ENCODE measurements at regions not wholly inside any gene's neighbourhood (a gene's known extent, or its start where the extent isn't known, plus 50 kb on each side); places are given as distances from the start of the nearest gene placed in this dataset.

- Histone ChIP-seq H3K36me3 (ENCODE audit: control insufficient read depth, insufficient read depth, low read length) (no peaks in the 10 kb centered on the region), H2AFZ (no peak overlapping the region), H3K9ac (no peak overlapping the region), H3K27me3 (ENCODE audit: control insufficient read depth, insufficient read depth, low read length) (no peaks in the 10 kb centered on the region), H3K4me3 (ENCODE audit: low read depth, low read length) (no peak overlapping the region), H3K9me3 (ENCODE audit: control insufficient read depth, low read length) (no peaks in the 10 kb centered on the region), H3K79me2 (no peaks in the 10 kb centered on the region), H3K4me2 (ENCODE audit: low read length) (no peak overlapping the region), H3K27ac (no peak overlapping the region), H3K4me1 (no peaks in the 10 kb centered on the region)
- TF ChIP-seq CTCF (IDR thresholded peaks at IDR 0.05): no peak
Observed at GRCh38 chr10:81548160-81548559, 326.8 kb upstream of the NRG3 start.

GRCh38 chr10:81564143-81564542, 310.9 kb upstream of the NRG3 start:
- no peak for TF ChIP-seq CTCF (IDR thresholded peaks at IDR 0.05)
- no peaks in the 10 kb centered on the region for H3K4me1 ChIP-seq
- H3K4me2 ChIP-seq (ENCODE audit: low read length): no peak overlapping the region
- no peaks in the 10 kb centered on the region for H3K79me2 ChIP-seq
- no peak overlapping the region for H3K27ac ChIP-seq
- no peak overlapping the region for H3K4me3 ChIP-seq (ENCODE audit: low read depth, low read length)
- H2AFZ ChIP-seq: no peak overlapping the region
- no peak overlapping the region for H3K9ac ChIP-seq
- H3K9me3 ChIP-seq (ENCODE audit: control insufficient read depth, low read length): no peaks in the 10 kb centered on the region
- no peaks in the 10 kb centered on the region for H3K27me3 ChIP-seq (ENCODE audit: control insufficient read depth, insufficient read depth, low read length)
- no peaks in the 10 kb centered on the region for H3K36me3 ChIP-seq (ENCODE audit: control insufficient read depth, insufficient read depth, low read length)

- H3K4me1 ChIP-seq: no peaks in the 10 kb centered on the region
- no peaks in the 10 kb centered on the region for H3K27me3 ChIP-seq (ENCODE audit: control insufficient read depth, insufficient read depth, low read length)
- no peak for TF ChIP-seq CTCF (IDR thresholded peaks at IDR 0.05)
Observed at GRCh38 chr10:81569488-81569887, 305.5 kb upstream of the NRG3 start.

GRCh38 chr10:81570349-81570748, 304.6 kb upstream of the NRG3 start:
- Histone ChIP-seq H3K27ac (no peak overlapping the region), H3K4me2 (ENCODE audit: low read length) (no peak overlapping the region), H3K4me1 (no peaks in the 10 kb centered on the region), H2AFZ (no peak overlapping the region), H3K9me3 (ENCODE audit: control insufficient read depth, low read length) (no peaks in the 10 kb centered on the region), H3K9ac (no peak overlapping the region), H3K36me3 (ENCODE audit: control insufficient read depth, insufficient read depth, low read length) (no peaks in the 10 kb centered on the region), H3K79me2 (no peaks in the 10 kb centered on the region), H3K27me3 (ENCODE audit: control insufficient read depth, insufficient read depth, low read length) (no peaks in the 10 kb centered on the region), H3K4me3 (ENCODE audit: low read depth, low read length) (no peak overlapping the region)
- TF ChIP-seq CTCF (IDR thresholded peaks at IDR 0.05): no peak

More at GRCh38 chr10:81569488-81569887, 305.5 kb upstream of the NRG3 start:
- H3K36me3 ChIP-seq (ENCODE audit: control insufficient read depth, insufficient read depth, low read length): no peaks in the 10 kb centered on the region
- no peak overlapping the region for H3K4me2 ChIP-seq (ENCODE audit: low read length)
- H3K9me3 ChIP-seq (ENCODE audit: control insufficient read depth, low read length): no peaks in the 10 kb centered on the region
- H3K4me3 ChIP-seq (ENCODE audit: low read depth, low read length): no peak overlapping the region
- no peak overlapping the region for H2AFZ ChIP-seq
- no peaks in the 10 kb centered on the region for H3K79me2 ChIP-seq
- H3K9ac ChIP-seq: no peak overlapping the region
- H3K27ac ChIP-seq: no peak overlapping the region

- no peak overlapping the region for H3K4me3 ChIP-seq (ENCODE audit: low read depth, low read length)
- H3K27me3 ChIP-seq (ENCODE audit: control insufficient read depth, insufficient read depth, low read length): no peaks in the 10 kb centered on the region
- no peak overlapping the region for H3K4me2 ChIP-seq (ENCODE audit: low read length)
- H3K9me3 ChIP-seq (ENCODE audit: control insufficient read depth, low read length): no peaks in the 10 kb centered on the region
- TF ChIP-seq CTCF (IDR thresholded peaks at IDR 0.05): no peak
- H3K4me1 ChIP-seq: no peaks in the 10 kb centered on the region
- H3K9ac ChIP-seq: no peak overlapping the region
- no peak overlapping the region for H3K27ac ChIP-seq
- H3K79me2 ChIP-seq: no peaks in the 10 kb centered on the region
- no peak overlapping the region for H2AFZ ChIP-seq
- H3K36me3 ChIP-seq (ENCODE audit: control insufficient read depth, insufficient read depth, low read length): no peaks in the 10 kb centered on the region
Observed at GRCh38 chr10:81570878-81571794, 303.9 kb upstream of the NRG3 start.
